Activated naive CD4-positive, alpha-beta T cell treated with anti-CD3 and anti-CD28 coated beads for 36 hours (primary cell): ENCODE measurements at regions not wholly inside any gene's neighbourhood (a gene's known extent, or its start where the extent isn't known, plus 50 kb on each side); places are given as distances from the start of the nearest gene placed in this dataset.

Experiments
- CTCF ChIA-PET: fragments of 350-600 bp; sonication (Branson Sonifier 250); formaldehyde crosslinking; loops from one replicate; lab custom pipeline; 2021; ENCODE audit warnings: antibody characterized with exemption; lab: Charles Lee
- DNase-seq: peaks from one replicate; pipeline ENCODE4 v3.0.0-alpha.2; 2020
- H3K27ac Mint-ChIP-seq: one replicate; pipeline ENCODE4 v1.8.0; 2021; ENCODE audit warnings: mild to moderate bottlenecking, mixed read lengths
- H3K27me3 Mint-ChIP-seq: one replicate; pipeline ENCODE4 v1.8.0; 2021; ENCODE audit warnings: low read depth, mixed read lengths
- H3K36me3 Mint-ChIP-seq: one replicate; pipeline ENCODE4 v1.8.0; 2021; ENCODE audit warnings: low read depth, mixed read lengths
- H3K4me1 Mint-ChIP-seq: one replicate; pipeline ENCODE4 v1.8.0; 2021; ENCODE audit warnings: low read depth, mixed read lengths
- H3K4me3 Mint-ChIP-seq: one replicate; pipeline ENCODE4 v1.8.0; 2021; ENCODE audit warnings: mild to moderate bottlenecking, moderate library complexity, mixed read lengths
- H3K9me3 Mint-ChIP-seq: one replicate; pipeline ENCODE4 v1.8.0; 2021; ENCODE audit warnings: mixed read lengths
- intact Hi-C: fragments of 100-400 bp; cut with micrococcal nuclease; formaldehyde crosslinking; loops from one replicate; pipeline ENCODE4 v1.15.1; 2023

DNA sequence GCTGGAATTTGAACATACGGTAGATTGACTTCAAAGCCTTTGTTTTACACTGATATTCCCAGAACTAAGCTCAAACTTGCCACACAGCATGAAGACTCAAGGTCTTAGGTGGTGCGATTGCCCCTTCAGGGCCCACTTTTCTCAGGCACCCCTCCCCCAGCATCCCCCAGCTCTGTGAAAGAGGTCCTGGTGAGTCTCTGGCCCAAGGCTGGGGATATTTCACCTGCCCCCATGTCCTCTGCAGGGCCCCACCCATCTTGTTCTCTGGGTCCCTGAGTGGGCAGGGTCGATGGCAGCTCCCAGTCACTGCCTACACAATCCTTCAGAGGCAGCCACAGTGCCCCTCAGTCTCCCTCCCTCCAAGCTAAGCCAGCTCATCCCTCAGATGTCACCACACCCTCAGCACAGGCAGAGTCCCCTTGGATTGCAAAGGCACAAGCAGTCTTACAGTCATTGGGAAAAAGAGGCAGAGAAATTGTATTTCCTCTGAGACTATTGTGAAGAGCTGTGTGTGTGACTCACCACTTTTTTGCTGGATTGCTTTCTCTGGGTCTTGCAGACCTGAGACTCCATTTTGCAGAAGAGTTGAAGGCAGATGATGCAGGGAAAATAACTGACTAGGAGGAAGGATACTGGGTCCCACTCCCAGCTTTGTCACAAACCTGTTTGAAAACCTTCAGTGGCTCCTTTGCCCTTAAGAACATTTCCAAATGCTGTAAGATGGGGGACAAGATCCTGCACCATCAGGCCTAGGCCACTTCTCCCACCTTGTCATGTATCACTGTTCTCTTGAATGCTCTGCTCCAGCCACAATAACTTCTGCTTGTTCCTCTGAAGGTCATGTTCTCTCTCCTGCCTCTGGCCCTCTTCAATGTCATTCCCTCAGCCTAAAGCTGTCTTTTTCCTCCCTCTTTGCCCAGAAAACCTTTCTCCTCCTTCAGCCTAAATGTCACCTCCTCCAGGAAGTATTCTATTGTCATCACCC, 119.1 kb upstream of the GRIK3 start:
- no peak overlapping the region for H3K4me3 Mint-ChIP-seq
- no peak for DNase-seq
- H3K9me3 Mint-ChIP-seq: peaks cover 4% of the 10 kb centered on the region
- H3K36me3 Mint-ChIP-seq: no peaks in the 10 kb centered on the region
- CTCF ChIA-PET: no interaction called here
- intact Hi-C loops: no loop called here
- no peak overlapping the region for H3K27ac Mint-ChIP-seq
- no peaks in the 10 kb centered on the region for H3K4me1 Mint-ChIP-seq
- peaks cover 22% of the 10 kb centered on the region for H3K27me3 Mint-ChIP-seq

GRCh38 chr1:37156646-37157045, 122.3 kb upstream of the GRIK3 start:
- CTCF ChIA-PET: no interaction called here
- intact Hi-C loops: no loop called here
- no peak for DNase-seq
- Mint-ChIP-seq H3K27me3 (peaks cover 19% of the 10 kb centered on the region), H3K4me1 (no peaks in the 10 kb centered on the region), H3K36me3 (no peaks in the 10 kb centered on the region), H3K9me3 (peaks cover 4% of the 10 kb centered on the region), H3K27ac (no peak overlapping the region), H3K4me3 (no peak overlapping the region)

- H3K36me3 Mint-ChIP-seq: no peaks in the 10 kb centered on the region
- H3K4me3 Mint-ChIP-seq: no peak overlapping the region
- no peaks in the 10 kb centered on the region for H3K4me1 Mint-ChIP-seq
- no peak overlapping the region for H3K27ac Mint-ChIP-seq
- intact Hi-C loops: no loop called here
- peaks cover 6% of the 10 kb centered on the region for H3K9me3 Mint-ChIP-seq
- H3K27me3 Mint-ChIP-seq: peaks cover 19% of the 10 kb centered on the region
- no peak for DNase-seq
- CTCF ChIA-PET: interaction anchor here (0.6 kb wide), 1 partner anchor 227 kb away, joined by 4 read pairs; no protein-coding TSS in a partner anchor
These were observed 123.3 kb upstream of the GRIK3 start for GRCh38 chr1:37157634-37158033.

DNA sequence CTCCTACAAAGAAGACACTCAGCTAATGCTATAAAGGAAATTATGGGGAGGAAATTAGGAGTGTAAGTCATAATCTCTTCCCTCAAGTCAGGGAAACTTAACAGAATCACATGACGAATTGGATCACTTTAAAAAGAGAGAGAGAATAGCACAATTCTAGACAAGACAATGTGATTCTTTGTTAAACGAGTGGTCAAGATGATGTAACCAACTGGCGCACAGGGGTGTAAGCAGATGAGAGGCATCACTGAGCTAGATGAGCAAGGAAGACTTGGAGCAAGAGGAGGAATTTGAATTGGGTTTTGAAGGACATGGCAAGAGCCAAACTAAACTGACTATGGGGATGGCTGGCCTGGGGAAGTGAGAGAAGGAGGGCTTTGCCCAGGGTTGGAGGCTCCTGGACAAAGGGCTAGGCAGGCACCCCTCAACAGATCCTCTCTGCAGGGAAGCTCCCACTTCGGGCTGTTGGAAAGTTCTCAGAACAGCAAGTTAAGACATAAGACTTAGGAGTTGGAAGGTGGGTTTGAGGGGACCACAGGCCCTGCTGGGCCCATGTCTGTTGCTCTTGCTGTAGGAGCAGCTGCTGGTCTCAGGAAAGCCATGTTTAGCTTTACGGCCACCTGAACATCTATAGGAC, 123.9 kb upstream of the GRIK3 start:
- intact Hi-C loops: no loop called here
- Mint-ChIP-seq H3K4me3 (no peak overlapping the region), H3K36me3 (no peaks in the 10 kb centered on the region), H3K27ac (no peak overlapping the region), H3K4me1 (no peaks in the 10 kb centered on the region), H3K27me3 (peaks cover 19% of the 10 kb centered on the region), H3K9me3 (peaks cover 6% of the 10 kb centered on the region)
- CTCF ChIA-PET: interaction anchor here (0.6 kb wide), 1 partner anchor 226 kb away, joined by 4 read pairs; no protein-coding TSS in a partner anchor
- DNase-seq: no peak

- no peak for DNase-seq
- peaks cover 19% of the 10 kb centered on the region for H3K27me3 Mint-ChIP-seq
- no peak overlapping the region for H3K27ac Mint-ChIP-seq
- no peaks in the 10 kb centered on the region for H3K36me3 Mint-ChIP-seq
- H3K4me3 Mint-ChIP-seq: no peak overlapping the region
- no peaks in the 10 kb centered on the region for H3K4me1 Mint-ChIP-seq
- H3K9me3 Mint-ChIP-seq: peaks cover 6% of the 10 kb centered on the region
- intact Hi-C loops: no loop called here
- CTCF ChIA-PET: no interaction called here
These were observed 124.8 kb upstream of the GRIK3 start for GRCh38 chr1:37159102-37159501.

DNA sequence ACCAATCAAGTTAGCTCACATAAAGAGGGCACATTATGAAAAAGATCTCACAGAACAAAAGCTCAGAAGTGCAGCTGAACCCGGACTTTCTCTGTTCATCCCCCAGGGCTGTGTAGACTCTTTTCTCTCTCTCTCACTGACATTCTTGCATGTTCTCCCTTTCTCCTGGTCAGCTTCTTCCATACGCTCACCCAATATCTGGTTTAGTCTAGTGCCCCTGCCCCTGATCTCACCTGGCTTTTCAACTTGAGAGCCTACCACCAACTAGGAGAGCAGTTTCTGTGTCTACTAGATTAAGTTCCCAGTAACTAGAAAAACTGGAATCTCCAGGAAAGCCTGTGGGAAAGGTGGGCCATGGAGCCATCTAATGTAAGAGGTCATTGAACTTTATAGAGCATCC, 126.9 kb upstream of the GRIK3 start:
- Mint-ChIP-seq H3K36me3 (no peaks in the 10 kb centered on the region), H3K27me3 (peaks cover 12% of the 10 kb centered on the region), H3K27ac (no peak overlapping the region), H3K9me3 (peaks cover 3% of the 10 kb centered on the region), H3K4me1 (no peaks in the 10 kb centered on the region), H3K4me3 (no peak overlapping the region)
- intact Hi-C loops: no loop called here
- CTCF ChIA-PET: no interaction called here
- DNase-seq: no peak

GRCh38 chr1:37162059-37162458, 127.7 kb upstream of the GRIK3 start:
- Mint-ChIP-seq H3K27me3 (peaks cover 7% of the 10 kb centered on the region), H3K27ac (no peak overlapping the region), H3K36me3 (no peaks in the 10 kb centered on the region), H3K4me3 (no peak overlapping the region), H3K9me3 (peaks cover 3% of the 10 kb centered on the region), H3K4me1 (no peaks in the 10 kb centered on the region)
- intact Hi-C loops: no loop called here
- CTCF ChIA-PET: no interaction called here
- no peak for DNase-seq

DNA sequence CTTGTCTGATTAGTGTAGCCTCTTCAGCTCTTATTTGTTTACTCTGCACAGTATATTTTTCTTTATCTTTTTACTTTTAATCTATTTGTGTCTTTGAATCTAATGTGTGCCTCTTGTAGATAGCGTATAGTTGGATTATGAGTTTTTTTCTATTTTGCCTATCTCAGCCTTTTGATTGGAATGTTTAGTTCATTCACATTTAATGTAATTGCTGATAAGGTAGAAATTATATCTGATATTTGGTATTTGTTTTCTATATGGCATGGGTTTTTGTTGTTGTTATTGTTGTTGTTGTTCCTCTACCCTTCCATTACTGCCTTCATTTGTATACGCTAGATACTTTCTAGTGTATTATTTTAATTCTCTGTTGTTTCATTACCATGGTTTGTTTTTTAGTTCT, 131.7 kb upstream of the GRIK3 start:
- intact Hi-C loops: no loop called here
- no peaks in the 10 kb centered on the region for H3K36me3 Mint-ChIP-seq
- H3K4me1 Mint-ChIP-seq: no peaks in the 10 kb centered on the region
- no peak overlapping the region for H3K4me3 Mint-ChIP-seq
- H3K27ac Mint-ChIP-seq: no peak overlapping the region
- DNase-seq: no peak
- H3K27me3 Mint-ChIP-seq: peaks cover 14% of the 10 kb centered on the region
- CTCF ChIA-PET: no interaction called here
- H3K9me3 Mint-ChIP-seq: peaks cover 6% of the 10 kb centered on the region

DNA sequence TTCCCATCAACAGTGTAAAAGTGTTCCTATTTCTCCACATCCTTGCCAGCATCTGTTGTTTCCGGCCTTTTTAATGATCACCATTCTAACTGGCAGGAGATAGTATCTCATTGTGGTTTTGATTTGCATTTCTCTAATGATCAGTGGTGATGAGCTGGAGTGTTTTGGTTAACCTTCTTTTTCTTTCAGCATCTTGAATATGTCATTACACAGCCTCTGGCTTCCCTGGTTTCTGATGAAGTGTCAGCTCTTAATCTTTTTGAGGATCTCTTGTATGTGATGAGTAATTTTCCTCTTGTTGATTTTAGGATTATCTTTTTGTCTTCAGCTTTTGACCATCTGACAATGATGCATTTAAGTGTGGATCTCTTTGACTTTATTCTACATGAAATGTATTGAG, 133.2 kb upstream of the GRIK3 start:
- Mint-ChIP-seq H3K4me1 (no peaks in the 10 kb centered on the region), H3K9me3 (peaks cover 5% of the 10 kb centered on the region), H3K27ac (no peak overlapping the region), H3K27me3 (peaks cover 14% of the 10 kb centered on the region), H3K4me3 (no peak overlapping the region), H3K36me3 (no peaks in the 10 kb centered on the region)
- DNase-seq: no peak
- CTCF ChIA-PET: no interaction called here
- intact Hi-C loops: no loop called here

- no peak for DNase-seq
- Mint-ChIP-seq H3K36me3 (no peaks in the 10 kb centered on the region), H3K27me3 (peaks cover 17% of the 10 kb centered on the region), H3K9me3 (peaks cover 5% of the 10 kb centered on the region), H3K4me3 (no peak overlapping the region), H3K4me1 (no peaks in the 10 kb centered on the region), H3K27ac (no peak overlapping the region)
- intact Hi-C loops: no loop called here
- CTCF ChIA-PET: no interaction called here
These were observed 134.9 kb upstream of the GRIK3 start for GRCh38 chr1:37169241-37169640.

DNA sequence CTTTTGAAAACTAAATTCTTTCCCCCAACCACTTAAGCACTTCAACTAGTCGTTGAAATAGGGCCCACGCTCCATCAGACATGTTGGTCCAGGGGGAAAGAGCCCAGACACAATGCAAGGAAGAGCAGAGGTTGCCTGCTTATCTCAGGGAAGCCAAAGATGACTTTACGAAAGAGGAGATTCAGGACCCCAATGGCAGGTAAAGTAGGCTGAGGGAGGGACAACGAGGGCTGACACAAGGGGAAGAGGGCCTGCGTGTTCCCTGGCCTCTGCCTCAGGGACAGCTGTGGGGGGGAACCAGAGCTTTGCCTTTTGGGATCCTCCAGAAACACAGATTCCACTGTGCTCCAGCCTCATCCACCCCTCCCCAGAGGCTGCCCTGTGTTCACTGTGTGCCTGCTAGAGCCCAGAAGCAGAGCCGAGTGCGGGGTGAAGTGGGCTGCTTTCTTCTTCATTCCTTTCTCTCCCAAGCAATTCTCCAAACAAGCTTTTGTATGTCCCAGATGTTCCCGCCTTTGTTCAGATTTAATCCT, 135.5 kb upstream of the GRIK3 start:
- Mint-ChIP-seq H3K9me3 (peaks cover 5% of the 10 kb centered on the region), H3K4me1 (no peaks in the 10 kb centered on the region), H3K36me3 (no peaks in the 10 kb centered on the region), H3K27ac (no peak overlapping the region), H3K4me3 (no peak overlapping the region), H3K27me3 (peaks cover 16% of the 10 kb centered on the region)
- intact Hi-C loops: no loop called here
- no peak for DNase-seq
- CTCF ChIA-PET: no interaction called here

DNA sequence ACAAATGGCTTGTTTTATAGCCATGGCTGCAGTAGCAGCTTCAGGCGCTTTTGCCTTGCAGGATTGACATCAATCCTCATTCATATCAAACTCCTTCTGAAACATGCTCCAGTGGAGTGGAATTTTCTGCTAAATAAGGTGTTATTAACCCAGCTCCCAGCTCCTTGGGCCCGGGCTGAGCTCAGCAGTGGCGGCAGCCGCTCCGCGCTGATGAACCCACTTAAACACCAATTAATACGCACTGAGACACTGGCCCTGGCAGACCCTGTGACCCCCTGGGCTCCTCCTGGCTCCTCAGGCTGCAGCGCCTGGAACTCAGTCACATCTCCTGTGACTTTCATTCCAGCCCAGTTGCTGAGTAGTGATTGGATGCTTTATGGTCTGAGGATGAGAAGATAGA, 137.4 kb upstream of the GRIK3 start:
- no peak overlapping the region for H3K4me3 Mint-ChIP-seq

More for the DNA sequence above, 137.4 kb upstream of the GRIK3 start:
- intact Hi-C loops: no loop called here
- H3K27me3 Mint-ChIP-seq: peaks cover 22% of the 10 kb centered on the region
- H3K9me3 Mint-ChIP-seq: peaks cover 3% of the 10 kb centered on the region
- H3K4me1 Mint-ChIP-seq: no peaks in the 10 kb centered on the region
- CTCF ChIA-PET: no interaction called here
- no peak for DNase-seq
- no peak overlapping the region for H3K27ac Mint-ChIP-seq
- H3K36me3 Mint-ChIP-seq: no peaks in the 10 kb centered on the region
